HEK293T (cell line): ENCODE measurements at regions not wholly inside any gene's neighbourhood (a gene's known extent, or its start where the extent isn't known, plus 50 kb on each side); places are given as distances from the start of the nearest gene placed in this dataset.

ENCODE experiments used
- BHLHE40 ChIP-seq: fragments of 450-650 bp; IDR thresholded peaks from 2 replicates; pipeline ENCODE4 v1.6.1; 2016; ENCODE audit warnings: mild to moderate bottlenecking, moderate library complexity, borderline replicate concordance
- ELF4 ChIP-seq: fragments of 450-650 bp; IDR thresholded peaks from 2 replicates; pipeline ENCODE4 v1.6.1; 2017; ENCODE audit warnings: antibody characterized with exemption
- FOXA1 ChIP-seq: fragments of 450-650 bp; IDR thresholded peaks from 2 replicates; pipeline ENCODE4 v1.6.1; 2016; ENCODE audit warnings: mild to moderate bottlenecking
- FOXM1 ChIP-seq: fragments of 450-650 bp; IDR thresholded peaks from 2 replicates; pipeline ENCODE4 v1.6.1; 2017; ENCODE audit warnings: mild to moderate bottlenecking, borderline replicate concordance
- HDGF ChIP-seq: fragments of 450-650 bp; IDR thresholded peaks from 2 replicates; pipeline ENCODE4 v1.6.1; 2017; ENCODE audit warnings: antibody characterized with exemption, borderline replicate concordance
- L3MBTL2 ChIP-seq: fragments of 450-650 bp; conservative IDR thresholded peaks from 2 replicates; pipeline ENCODE4 v1.6.1; 2016; ENCODE audit warnings: mild to moderate bottlenecking
- LEF1 ChIP-seq: fragments of 450-650 bp; IDR thresholded peaks from 2 replicates; pipeline ENCODE4 v1.6.1; 2017; ENCODE audit warnings: mild to moderate bottlenecking, borderline replicate concordance
- NFRKB ChIP-seq: fragments of 450-650 bp; IDR thresholded peaks from 2 replicates; pipeline ENCODE4 v1.6.1; 2016; ENCODE audit warnings: mild to moderate bottlenecking, moderate library complexity
- SUZ12 ChIP-seq: fragments of 450-650 bp; IDR thresholded peaks from 2 replicates; pipeline ENCODE4 v1.6.1; 2016; ENCODE audit warnings: mild to moderate bottlenecking
- TARDBP ChIP-seq: fragments of 450-650 bp; IDR thresholded peaks from 2 replicates; pipeline ENCODE4 v1.6.1; 2016
- ZNF384 ChIP-seq: fragments of 450-650 bp; IDR thresholded peaks from 2 replicates; pipeline ENCODE4 v1.6.1; 2016
- TF ChIP-seq, protein P1 (sequence below): fragments of 450-650 bp; IDR thresholded peaks from 2 replicates; pipeline ENCODE4 v1.6.1; 2016

DNA sequence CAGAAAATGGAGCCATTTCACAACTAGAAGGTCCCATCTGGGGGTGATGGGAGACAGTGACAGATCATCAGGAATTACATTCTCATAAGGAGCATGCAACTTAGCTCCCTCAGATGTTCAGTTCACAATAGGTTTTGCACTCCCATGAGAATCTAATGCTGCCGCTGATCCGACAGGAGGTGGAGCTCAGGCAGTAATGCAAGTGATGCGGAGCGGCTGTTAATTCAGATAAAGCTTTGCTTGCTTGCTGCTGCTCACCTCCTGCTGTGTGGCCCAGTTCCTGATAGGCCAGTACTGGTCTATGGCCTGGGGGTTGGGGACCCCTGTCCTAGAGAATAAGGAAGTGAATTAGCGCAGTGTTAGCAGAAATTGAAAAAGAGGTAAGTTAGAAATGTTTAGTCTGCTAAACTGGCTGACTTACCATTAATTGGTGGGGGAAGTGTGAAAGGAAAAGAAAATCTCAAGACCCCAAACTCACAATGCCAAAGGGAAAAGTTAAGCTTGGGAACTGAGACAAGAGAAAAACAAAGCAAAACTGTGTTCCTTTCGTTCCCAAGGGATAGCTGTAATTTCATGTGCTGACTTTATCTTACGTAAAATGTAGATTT, 76.4 kb downstream of the LYZL2 start:
- no peak for TF ChIP-seq TARDBP
- TF ChIP-seq ZNF384, result no peak
- no peak for TF ChIP-seq NFRKB
- TF ChIP-seq FOXA1, result no peak
- TF ChIP-seq FOXM1, result no peak
- no peak for TF ChIP-seq ELF4
- no peak for TF ChIP-seq L3MBTL2
- no peak for TF ChIP-seq LEF1
- no peak for TF ChIP-seq BHLHE40
- TF ChIP-seq HDGF, result no peak
- TF ChIP-seq SUZ12, result no peak
- TF ChIP-seq, protein P1, sequence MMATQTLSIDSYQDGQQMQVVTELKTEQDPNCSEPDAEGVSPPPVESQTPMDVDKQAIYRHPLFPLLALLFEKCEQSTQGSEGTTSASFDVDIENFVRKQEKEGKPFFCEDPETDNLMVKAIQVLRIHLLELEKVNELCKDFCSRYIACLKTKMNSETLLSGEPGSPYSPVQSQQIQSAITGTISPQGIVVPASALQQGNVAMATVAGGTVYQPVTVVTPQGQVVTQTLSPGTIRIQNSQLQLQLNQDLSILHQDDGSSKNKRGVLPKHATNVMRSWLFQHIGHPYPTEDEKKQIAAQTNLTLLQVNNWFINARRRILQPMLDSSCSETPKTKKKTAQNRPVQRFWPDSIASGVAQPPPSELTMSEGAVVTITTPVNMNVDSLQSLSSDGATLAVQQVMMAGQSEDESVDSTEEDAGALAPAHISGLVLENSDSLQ, result no peak
